ENCODE measurements at regions not wholly inside any gene's neighbourhood (a gene's known extent, or its start where the extent isn't known, plus 50 kb on each side); places are given as distances from the start of the nearest gene placed in this dataset.

DNA sequence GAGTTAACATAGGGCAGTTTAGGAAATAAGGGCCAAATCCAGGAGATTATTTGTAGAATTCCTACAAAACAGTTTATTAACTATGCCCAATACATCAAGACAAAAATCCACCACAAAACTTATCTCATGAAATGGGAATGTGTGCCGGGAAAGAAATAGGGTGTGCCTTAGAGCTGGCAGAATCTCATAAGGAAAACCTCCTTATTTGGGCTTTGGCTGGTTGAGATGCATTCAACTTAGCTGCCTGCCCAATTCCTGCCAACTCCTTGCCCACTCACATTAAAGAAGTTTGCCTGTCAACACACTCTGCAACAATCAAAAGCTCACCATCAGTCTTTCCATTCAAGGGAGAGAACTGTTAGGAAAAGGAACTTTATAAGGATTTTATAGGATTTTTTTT, 500.6 kb downstream of the SATB2 start:
- H3K4me1 ChIP-seq = no peaks in the 10 kb centered on the region
- H3K27ac ChIP-seq = no peak overlapping the region
- no peaks in the 10 kb centered on the region for H3K9me3 ChIP-seq
- DNase-seq (ENCODE audit: low spot score in 2 of 2) = no peak
- H3K27me3 ChIP-seq = no peaks in the 10 kb centered on the region
- no peaks in the 10 kb centered on the region for H3K36me3 ChIP-seq
- no peak overlapping the region for H3K4me3 ChIP-seq
- TF ChIP-seq POLR2A (IDR thresholded peaks at IDR 0.05) (no peak), POLR2AphosphoS5 (IDR thresholded peaks at IDR 0.05) (no peak), EP300 (IDR thresholded peaks at IDR 0.05) (no peak)
- TF ChIP-seq, protein P1, sequence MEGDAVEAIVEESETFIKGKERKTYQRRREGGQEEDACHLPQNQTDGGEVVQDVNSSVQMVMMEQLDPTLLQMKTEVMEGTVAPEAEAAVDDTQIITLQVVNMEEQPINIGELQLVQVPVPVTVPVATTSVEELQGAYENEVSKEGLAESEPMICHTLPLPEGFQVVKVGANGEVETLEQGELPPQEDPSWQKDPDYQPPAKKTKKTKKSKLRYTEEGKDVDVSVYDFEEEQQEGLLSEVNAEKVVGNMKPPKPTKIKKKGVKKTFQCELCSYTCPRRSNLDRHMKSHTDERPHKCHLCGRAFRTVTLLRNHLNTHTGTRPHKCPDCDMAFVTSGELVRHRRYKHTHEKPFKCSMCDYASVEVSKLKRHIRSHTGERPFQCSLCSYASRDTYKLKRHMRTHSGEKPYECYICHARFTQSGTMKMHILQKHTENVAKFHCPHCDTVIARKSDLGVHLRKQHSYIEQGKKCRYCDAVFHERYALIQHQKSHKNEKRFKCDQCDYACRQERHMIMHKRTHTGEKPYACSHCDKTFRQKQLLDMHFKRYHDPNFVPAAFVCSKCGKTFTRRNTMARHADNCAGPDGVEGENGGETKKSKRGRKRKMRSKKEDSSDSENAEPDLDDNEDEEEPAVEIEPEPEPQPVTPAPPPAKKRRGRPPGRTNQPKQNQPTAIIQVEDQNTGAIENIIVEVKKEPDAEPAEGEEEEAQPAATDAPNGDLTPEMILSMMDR (IDR thresholded peaks at IDR 0.05) = no peak
- WGBS = 25% methylated on average over 1 of the region's 1 CpG

DNA sequence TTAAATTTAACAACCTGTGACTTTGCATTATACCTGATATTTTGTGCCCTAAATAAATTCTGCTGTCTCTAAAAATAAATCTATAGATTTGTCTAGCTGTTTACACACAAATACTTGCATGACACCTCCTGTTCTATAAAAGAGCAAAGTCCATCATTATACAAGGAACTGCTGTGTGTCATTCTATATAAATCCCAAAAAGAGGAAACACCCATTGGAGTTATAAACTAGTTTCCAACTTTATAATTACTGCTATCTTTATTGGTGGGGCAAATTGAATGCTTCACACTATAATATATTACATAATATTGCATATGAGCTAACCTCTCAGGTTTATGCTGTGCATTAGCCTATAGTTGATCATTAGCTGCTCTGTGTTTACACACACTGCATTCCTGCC, 504.4 kb downstream of the SATB2 start:
- Histone ChIP-seq H3K4me1 (no peaks in the 10 kb centered on the region), H3K27me3 (no peaks in the 10 kb centered on the region), H3K9me3 (no peaks in the 10 kb centered on the region), H3K4me3 (no peak overlapping the region), H3K36me3 (no peaks in the 10 kb centered on the region), H3K27ac (no peak overlapping the region)
- TF ChIP-seq POLR2A (IDR thresholded peaks at IDR 0.05) (no peak), EP300 (IDR thresholded peaks at IDR 0.05) (no peak), POLR2AphosphoS5 (IDR thresholded peaks at IDR 0.05) (no peak)
- TF ChIP-seq, protein P1 (IDR thresholded peaks at IDR 0.05) = no peak
- DNase-seq (ENCODE audit: low spot score in 2 of 2) = no peak

DNA sequence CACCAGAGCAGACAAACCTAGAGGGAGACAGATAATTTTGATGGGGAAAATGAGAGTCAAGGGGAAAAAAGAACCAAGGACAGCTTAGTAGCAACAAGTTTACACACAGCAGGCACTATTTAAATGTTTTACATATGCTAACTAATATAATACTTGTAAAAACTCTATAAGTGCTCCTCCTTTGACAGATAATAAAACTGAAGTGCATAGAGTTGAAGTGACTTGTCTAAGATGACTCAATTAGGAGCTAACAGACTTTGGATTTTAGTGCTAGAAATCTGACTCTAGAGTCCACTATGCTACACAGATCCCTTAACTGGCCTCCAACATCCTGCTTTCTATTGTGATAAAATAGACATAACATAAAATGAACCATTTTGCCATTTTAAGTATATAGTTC, 506.9 kb downstream of the SATB2 start:
- Histone ChIP-seq H3K36me3 (no peaks in the 10 kb centered on the region), H3K4me1 (no peaks in the 10 kb centered on the region), H3K27ac (no peak overlapping the region), H3K9me3 (no peaks in the 10 kb centered on the region), H3K4me3 (no peak overlapping the region), H3K27me3 (no peaks in the 10 kb centered on the region)
- no peak for DNase-seq (ENCODE audit: low spot score in 2 of 2)
- TF ChIP-seq EP300 (IDR thresholded peaks at IDR 0.05) (no peak), POLR2AphosphoS5 (IDR thresholded peaks at IDR 0.05) (no peak), POLR2A (IDR thresholded peaks at IDR 0.05) (no peak)
- TF ChIP-seq, protein P1 (IDR thresholded peaks at IDR 0.05) = no peak

DNA sequence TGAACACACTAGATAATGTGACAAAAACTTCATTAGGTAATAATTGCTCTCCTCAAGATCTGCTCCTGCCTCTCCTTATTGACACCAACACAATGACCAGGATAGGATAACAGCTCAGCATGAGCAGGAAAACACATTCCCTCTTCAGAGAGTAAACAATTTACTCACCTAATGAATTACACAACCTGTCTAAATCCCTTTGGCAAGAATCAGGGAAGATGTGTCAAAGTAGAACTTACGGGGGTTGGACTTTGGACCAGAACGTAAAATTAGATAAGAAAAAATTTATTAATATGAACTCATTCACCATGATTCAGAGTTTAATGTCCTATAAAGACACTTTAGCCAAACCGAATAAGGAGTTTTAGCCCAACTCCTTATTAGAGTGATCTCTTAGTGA, 512.2 kb downstream of the SATB2 start:
- no peaks in the 10 kb centered on the region for H3K36me3 ChIP-seq
- no peak overlapping the region for H3K27ac ChIP-seq

DNA sequence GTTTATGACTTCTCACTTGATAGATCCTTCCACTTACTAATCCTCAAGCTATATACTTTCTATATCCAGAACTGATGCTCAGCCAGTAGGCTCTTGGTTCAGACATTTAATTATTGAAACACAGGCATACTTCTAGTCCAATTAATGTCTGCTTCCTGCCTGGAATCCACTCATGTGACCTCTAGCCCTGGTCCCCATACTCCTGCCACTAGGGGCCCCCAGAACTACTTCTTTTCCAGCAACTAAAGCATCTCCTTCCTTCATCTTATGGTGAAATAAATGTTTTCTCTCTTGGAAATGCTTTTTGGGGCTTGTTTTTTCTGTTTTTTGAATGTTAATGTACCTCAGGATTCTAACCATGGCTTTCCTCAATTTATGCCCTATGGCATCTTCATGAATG, 527.6 kb downstream of the SATB2 start:
- no peak for TF ChIP-seq POLR2AphosphoS5 (IDR thresholded peaks at IDR 0.05)
- TF ChIP-seq EP300 (IDR thresholded peaks at IDR 0.05) = no peak
- TF ChIP-seq, protein P1 (IDR thresholded peaks at IDR 0.05) = no peak
- TF ChIP-seq POLR2A (IDR thresholded peaks at IDR 0.05) = no peak
- no peaks in the 10 kb centered on the region for H3K4me1 ChIP-seq
- H3K4me3 ChIP-seq = no peak overlapping the region
- no peak for DNase-seq (ENCODE audit: low spot score in 2 of 2)
- H3K27me3 ChIP-seq = no peaks in the 10 kb centered on the region
- H3K9me3 ChIP-seq = no peaks in the 10 kb centered on the region
- no peaks in the 10 kb centered on the region for H3K36me3 ChIP-seq
- no peak overlapping the region for H3K27ac ChIP-seq

More for the DNA sequence above, 512.2 kb downstream of the SATB2 start:
- Histone ChIP-seq H3K9me3 (no peaks in the 10 kb centered on the region), H3K4me1 (no peaks in the 10 kb centered on the region), H3K27me3 (no peaks in the 10 kb centered on the region), H3K4me3 (no peak overlapping the region)
- DNase-seq (ENCODE audit: low spot score in 2 of 2) = no peak
- 80% methylated on average over 3 of the region's 3 CpGs for WGBS
- TF ChIP-seq POLR2AphosphoS5 (IDR thresholded peaks at IDR 0.05) (no peak), POLR2A (IDR thresholded peaks at IDR 0.05) (no peak), EP300 (IDR thresholded peaks at IDR 0.05) (no peak)
- TF ChIP-seq, protein P1 (IDR thresholded peaks at IDR 0.05) = no peak

Measured in suprapubic skin (tissue), 4 donors.